ENCODE measurements at regions not wholly inside any gene's neighbourhood (a gene's known extent, or its start where the extent isn't known, plus 50 kb on each side); places are given as distances from the start of the nearest gene placed in this dataset.

- ChIA-PET CTCF (ENCODE audit: low intra/inter-chr PET ratio, low total read pairs) (no interaction called here), POLR2A (no interaction called here)
- no peak for ATAC-seq
- in situ Hi-C loops (cut with HindIII; ENCODE audit: extremely low pct_ligation_motif_present, low pct_unique_long_range_greater_than_20kb) (no loop called here), intact Hi-C loops (cut with micrococcal nuclease; ENCODE audit: unreplicated experiment) (no loop called here)
- H3K4me1 ChIP-seq (ENCODE audit: insufficient read depth, low read length): no peaks in the 10 kb centered on the region
- no peak overlapping the region for H2AFZ ChIP-seq (ENCODE audit: low read length)
- H3K9me3 ChIP-seq (ENCODE audit: low read length): peaks cover 8% of the 10 kb centered on the region; the same call in 1 of the 2 replicates
- H3K79me2 ChIP-seq (ENCODE audit: insufficient read depth, low read length): no peaks in the 10 kb centered on the region
- no peak overlapping the region for H3K9ac ChIP-seq (ENCODE audit: insufficient read depth, low read depth, low read length)
- no peak overlapping the region for H3K27ac ChIP-seq (ENCODE audit: extremely low read length, insufficient read depth, low read length)
- H4K20me1 ChIP-seq (ENCODE audit: insufficient read depth, low read length): no peaks in the 10 kb centered on the region
- no TSS peak for BruUV-seq (replicated peaks)
- H3K27me3 ChIP-seq (ENCODE audit: control insufficient read depth in 1 of 2, insufficient read depth in 2 of 2, low read length in 2 of 2): no peaks in the 10 kb centered on the region
- DNase-seq (ENCODE audit: low spot score): no peak
- no peaks in the 10 kb centered on the region for H3K36me3 ChIP-seq (replicated peaks in 1 of 2; ENCODE audit: control insufficient read depth in 1 of 2, insufficient read depth in 2 of 2, low read length in 2 of 2)
- 3% methylated on average over 4 of the region's 5 CpGs for WGBS (ENCODE audit: low lambda C conversion rate)
- TF ChIP-seq ZFP82 (CRISPR knock-in tag; IDR thresholded peaks at IDR 0.05; ENCODE audit: borderline replicate concordance) (no peak), PPARG (CRISPR knock-in tag; conservative IDR thresholded peaks at IDR 0.05) (no peak), YY1 (IDR thresholded peaks at IDR 0.05; ENCODE audit: insufficient read depth, insufficient replicate concordance, low read depth, low read length) (no peak), AKAP8 (CRISPR knock-in tag; IDR thresholded peaks at IDR 0.05) (no peak), KLF11 (CRISPR knock-in tag; IDR thresholded peaks at IDR 0.05) (no peak)
- no peak overlapping the region for H3K4me2 ChIP-seq (ENCODE audit: low read depth, low read length)
- no peak overlapping the region for H3K4me3 ChIP-seq (replicated peaks in 1 of 3; ENCODE audit: insufficient read depth in 1 of 3, low read depth in 2 of 3, low read length in 3 of 3)
- no peak for FAIRE-seq
Observed at GRCh38 chrX:138294951-138295350, 416.6 kb downstream of the FGF13 start.

GRCh38 chrX:138298268-138298667 is 413.2 kb downstream of the FGF13 start:
- no peak for FAIRE-seq

More at GRCh38 chrX:138298268-138298667, 413.2 kb downstream of the FGF13 start:
- Histone ChIP-seq H3K9ac (ENCODE audit: insufficient read depth, low read depth, low read length) (no peak overlapping the region), H3K36me3 (replicated peaks in 1 of 2; ENCODE audit: control insufficient read depth in 1 of 2, insufficient read depth in 2 of 2, low read length in 2 of 2) (no peaks in the 10 kb centered on the region), H3K9me3 (ENCODE audit: low read length) (no peaks in the 10 kb centered on the region), H3K4me1 (ENCODE audit: insufficient read depth, low read length) (no peaks in the 10 kb centered on the region), H3K4me2 (ENCODE audit: low read depth, low read length) (no peak overlapping the region), H3K27ac (ENCODE audit: extremely low read length, insufficient read depth, low read length) (no peak overlapping the region), H2AFZ (ENCODE audit: low read length) (no peak overlapping the region), H4K20me1 (ENCODE audit: insufficient read depth, low read length) (no peaks in the 10 kb centered on the region), H3K79me2 (ENCODE audit: insufficient read depth, low read length) (no peaks in the 10 kb centered on the region), H3K27me3 (ENCODE audit: control insufficient read depth in 1 of 2, insufficient read depth in 2 of 2, low read length in 2 of 2) (no peaks in the 10 kb centered on the region), H3K4me3 (replicated peaks in 1 of 3; ENCODE audit: insufficient read depth in 1 of 3, low read depth in 2 of 3, low read length in 3 of 3) (no peak overlapping the region)
- no TSS peak for BruUV-seq (replicated peaks)
- ChIA-PET POLR2A (no interaction called here), CTCF (ENCODE audit: low intra/inter-chr PET ratio, low total read pairs) (no interaction called here)
- intact Hi-C loops (cut with micrococcal nuclease; ENCODE audit: unreplicated experiment) (no loop called here), in situ Hi-C loops (cut with HindIII; ENCODE audit: extremely low pct_ligation_motif_present, low pct_unique_long_range_greater_than_20kb) (no loop called here)
- no peak for DNase-seq (ENCODE audit: low spot score)
- WGBS (ENCODE audit: low lambda C conversion rate): 0% methylated on average over 3 of the region's 3 CpGs
- ATAC-seq: no peak
- no peak for TF ChIP-seq ZNF333 (CRISPR knock-in tag; IDR thresholded peaks at IDR 0.05; ENCODE audit: borderline replicate concordance)
- TF ChIP-seq HNRNPUL1 (IDR thresholded peaks at IDR 0.05; ENCODE audit: low read depth, low read length): no peak
- TF ChIP-seq ZNF468 (CRISPR knock-in tag; IDR thresholded peaks at IDR 0.05): no peak
- no peak for TF ChIP-seq ZNF788 (CRISPR knock-in tag; IDR thresholded peaks at IDR 0.05; ENCODE audit: borderline replicate concordance)
- TF ChIP-seq SIN3A (IDR thresholded peaks at IDR 0.05; ENCODE audit: borderline replicate concordance, low read depth, low read length): no peak
- TF ChIP-seq ZNF879 (CRISPR knock-in tag; IDR thresholded peaks at IDR 0.05): no peak
- no peak for TF ChIP-seq DBP (CRISPR knock-in tag; IDR thresholded peaks at IDR 0.05; ENCODE audit: not compliant biosample characterization)
